ENCODE measurements at regions not wholly inside any gene's neighbourhood (a gene's known extent, or its start where the extent isn't known, plus 50 kb on each side); places are given as distances from the start of the nearest gene placed in this dataset.

DNA sequence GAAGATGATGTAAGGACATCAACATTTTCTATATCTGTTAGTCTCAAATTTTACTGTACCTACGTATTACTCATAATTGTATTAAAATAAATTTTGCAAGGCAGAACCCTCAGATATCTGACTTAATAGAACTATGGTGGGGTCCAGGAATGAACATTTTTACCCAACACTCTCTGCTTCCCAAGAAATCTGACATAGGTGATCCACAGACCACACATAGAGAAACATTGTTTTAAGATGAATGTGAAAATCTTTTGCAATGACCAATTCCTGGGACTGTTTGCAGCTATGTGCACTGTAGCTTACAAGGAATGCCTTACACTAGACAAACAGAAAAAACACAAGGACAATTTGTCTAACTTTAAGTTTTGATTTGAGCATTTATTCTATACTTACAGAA is 645.6 kb upstream of the ADGRL2 start:
- WGBS (ENCODE audit: low lambda C conversion rate): 6% methylated on average over 1 of the region's 1 CpG
- H3K79me2 ChIP-seq (ENCODE audit: insufficient read depth, low read length): no peaks in the 10 kb centered on the region
- BruUV-seq (replicated peaks): no TSS peak
- no peaks in the 10 kb centered on the region; a peak in 1 of 5 replicates for H3K27me3 ChIP-seq (ENCODE audit: control insufficient read depth in 1 of 2, insufficient read depth in 2 of 2, low read length in 2 of 2)
- POLR2A ChIA-PET: no interaction called here
- H3K27ac ChIP-seq (ENCODE audit: extremely low read length, insufficient read depth, low read length): no peak overlapping the region
- H2AFZ ChIP-seq (ENCODE audit: low read length): no peak overlapping the region
- peaks cover 73% of the 10 kb centered on the region for H3K9me3 ChIP-seq (ENCODE audit: low read length)
- TF ChIP-seq ZNF34 (CRISPR knock-in tag; IDR thresholded peaks at IDR 0.05; ENCODE audit: borderline replicate concordance) (no peak), CBX2 (IDR thresholded peaks at IDR 0.05; ENCODE audit: low read depth, low read length) (no peak), CBX2 (CRISPR knock-in tag; IDR thresholded peaks at IDR 0.05; ENCODE audit: low read depth) (no peak), ZNF83 (CRISPR knock-in tag; IDR thresholded peaks at IDR 0.05; ENCODE audit: borderline replicate concordance) (no peak), HNRNPUL1 (IDR thresholded peaks at IDR 0.05; ENCODE audit: low read depth, low read length) (no peak), ZNF432 (CRISPR knock-in tag; IDR thresholded peaks at IDR 0.05; ENCODE audit: borderline replicate concordance) (no peak), MIER3 (CRISPR knock-in tag; IDR thresholded peaks at IDR 0.05; ENCODE audit: borderline replicate concordance) (no peak), MIXL1 (CRISPR knock-in tag; IDR thresholded peaks at IDR 0.05) (no peak), YEATS4 (CRISPR knock-in tag; IDR thresholded peaks at IDR 0.05; ENCODE audit: borderline replicate concordance) (no peak)
- TF ChIP-seq, protein P1, sequence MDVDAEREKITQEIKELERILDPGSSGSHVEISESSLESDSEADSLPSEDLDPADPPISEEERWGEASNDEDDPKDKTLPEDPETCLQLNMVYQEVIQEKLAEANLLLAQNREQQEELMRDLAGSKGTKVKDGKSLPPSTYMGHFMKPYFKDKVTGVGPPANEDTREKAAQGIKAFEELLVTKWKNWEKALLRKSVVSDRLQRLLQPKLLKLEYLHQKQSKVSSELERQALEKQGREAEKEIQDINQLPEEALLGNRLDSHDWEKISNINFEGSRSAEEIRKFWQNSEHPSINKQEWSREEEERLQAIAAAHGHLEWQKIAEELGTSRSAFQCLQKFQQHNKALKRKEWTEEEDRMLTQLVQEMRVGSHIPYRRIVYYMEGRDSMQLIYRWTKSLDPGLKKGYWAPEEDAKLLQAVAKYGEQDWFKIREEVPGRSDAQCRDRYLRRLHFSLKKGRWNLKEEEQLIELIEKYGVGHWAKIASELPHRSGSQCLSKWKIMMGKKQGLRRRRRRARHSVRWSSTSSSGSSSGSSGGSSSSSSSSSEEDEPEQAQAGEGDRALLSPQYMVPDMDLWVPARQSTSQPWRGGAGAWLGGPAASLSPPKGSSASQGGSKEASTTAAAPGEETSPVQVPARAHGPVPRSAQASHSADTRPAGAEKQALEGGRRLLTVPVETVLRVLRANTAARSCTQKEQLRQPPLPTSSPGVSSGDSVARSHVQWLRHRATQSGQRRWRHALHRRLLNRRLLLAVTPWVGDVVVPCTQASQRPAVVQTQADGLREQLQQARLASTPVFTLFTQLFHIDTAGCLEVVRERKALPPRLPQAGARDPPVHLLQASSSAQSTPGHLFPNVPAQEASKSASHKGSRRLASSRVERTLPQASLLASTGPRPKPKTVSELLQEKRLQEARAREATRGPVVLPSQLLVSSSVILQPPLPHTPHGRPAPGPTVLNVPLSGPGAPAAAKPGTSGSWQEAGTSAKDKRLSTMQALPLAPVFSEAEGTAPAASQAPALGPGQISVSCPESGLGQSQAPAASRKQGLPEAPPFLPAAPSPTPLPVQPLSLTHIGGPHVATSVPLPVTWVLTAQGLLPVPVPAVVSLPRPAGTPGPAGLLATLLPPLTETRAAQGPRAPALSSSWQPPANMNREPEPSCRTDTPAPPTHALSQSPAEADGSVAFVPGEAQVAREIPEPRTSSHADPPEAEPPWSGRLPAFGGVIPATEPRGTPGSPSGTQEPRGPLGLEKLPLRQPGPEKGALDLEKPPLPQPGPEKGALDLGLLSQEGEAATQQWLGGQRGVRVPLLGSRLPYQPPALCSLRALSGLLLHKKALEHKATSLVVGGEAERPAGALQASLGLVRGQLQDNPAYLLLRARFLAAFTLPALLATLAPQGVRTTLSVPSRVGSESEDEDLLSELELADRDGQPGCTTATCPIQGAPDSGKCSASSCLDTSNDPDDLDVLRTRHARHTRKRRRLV (CRISPR knock-in tag; IDR thresholded peaks at IDR 0.05): no peak
- TF ChIP-seq, protein P2, sequence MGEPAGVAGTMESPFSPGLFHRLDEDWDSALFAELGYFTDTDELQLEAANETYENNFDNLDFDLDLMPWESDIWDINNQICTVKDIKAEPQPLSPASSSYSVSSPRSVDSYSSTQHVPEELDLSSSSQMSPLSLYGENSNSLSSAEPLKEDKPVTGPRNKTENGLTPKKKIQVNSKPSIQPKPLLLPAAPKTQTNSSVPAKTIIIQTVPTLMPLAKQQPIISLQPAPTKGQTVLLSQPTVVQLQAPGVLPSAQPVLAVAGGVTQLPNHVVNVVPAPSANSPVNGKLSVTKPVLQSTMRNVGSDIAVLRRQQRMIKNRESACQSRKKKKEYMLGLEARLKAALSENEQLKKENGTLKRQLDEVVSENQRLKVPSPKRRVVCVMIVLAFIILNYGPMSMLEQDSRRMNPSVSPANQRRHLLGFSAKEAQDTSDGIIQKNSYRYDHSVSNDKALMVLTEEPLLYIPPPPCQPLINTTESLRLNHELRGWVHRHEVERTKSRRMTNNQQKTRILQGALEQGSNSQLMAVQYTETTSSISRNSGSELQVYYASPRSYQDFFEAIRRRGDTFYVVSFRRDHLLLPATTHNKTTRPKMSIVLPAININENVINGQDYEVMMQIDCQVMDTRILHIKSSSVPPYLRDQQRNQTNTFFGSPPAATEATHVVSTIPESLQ (CRISPR knock-in tag; conservative IDR thresholded peaks at IDR 0.05): no peak
- intact Hi-C loops (cut with micrococcal nuclease; ENCODE audit: unreplicated experiment): no loop called here
- no peaks in the 10 kb centered on the region for H4K20me1 ChIP-seq (ENCODE audit: insufficient read depth, low read length)
- CTCF ChIA-PET (ENCODE audit: low intra/inter-chr PET ratio, low total read pairs): no interaction called here
- no peaks in the 10 kb centered on the region for H3K4me1 ChIP-seq (ENCODE audit: insufficient read depth, low read length)
- ATAC-seq (no peak), DNase-seq (ENCODE audit: low spot score) (no peak), FAIRE-seq (no peak)
- H3K9ac ChIP-seq (ENCODE audit: insufficient read depth, low read depth, low read length): no peak overlapping the region
- no peak overlapping the region for H3K4me2 ChIP-seq (ENCODE audit: low read depth, low read length)
- no peaks in the 10 kb centered on the region for H3K36me3 ChIP-seq (replicated peaks in 1 of 2; ENCODE audit: control insufficient read depth in 1 of 2, insufficient read depth in 2 of 2, low read length in 2 of 2)
- no peak overlapping the region for H3K4me3 ChIP-seq (replicated peaks in 1 of 3; ENCODE audit: insufficient read depth in 1 of 3, low read depth in 2 of 3, low read length in 3 of 3)
- in situ Hi-C loops (cut with HindIII; ENCODE audit: extremely low pct_ligation_motif_present, low pct_unique_long_range_greater_than_20kb): no loop called here

Measured in HepG2 (cell line).